ENCODE measurements at regions not wholly inside any gene's neighbourhood (a gene's known extent, or its start where the extent isn't known, plus 50 kb on each side); places are given as distances from the start of the nearest gene placed in this dataset.

DNA sequence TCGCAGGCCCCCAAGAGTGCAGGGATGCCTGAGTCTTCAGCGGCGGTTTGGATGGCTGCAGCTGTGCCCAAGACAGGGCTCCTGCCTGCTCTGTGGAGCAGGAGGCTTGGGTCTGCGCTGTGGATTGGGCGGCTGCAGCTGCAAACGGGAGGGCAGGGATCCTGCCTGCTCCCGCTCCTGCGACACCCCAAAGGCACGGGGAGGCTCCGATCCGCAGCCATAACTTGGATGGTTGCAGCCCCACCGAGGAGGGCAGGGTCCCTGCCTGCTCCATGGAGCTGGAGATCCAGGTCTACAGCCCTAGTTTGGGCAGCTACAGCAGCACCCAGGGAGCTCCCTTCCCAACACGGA is 898.8 kb upstream of the NEGR1 start:
- TF ChIP-seq, protein P1, sequence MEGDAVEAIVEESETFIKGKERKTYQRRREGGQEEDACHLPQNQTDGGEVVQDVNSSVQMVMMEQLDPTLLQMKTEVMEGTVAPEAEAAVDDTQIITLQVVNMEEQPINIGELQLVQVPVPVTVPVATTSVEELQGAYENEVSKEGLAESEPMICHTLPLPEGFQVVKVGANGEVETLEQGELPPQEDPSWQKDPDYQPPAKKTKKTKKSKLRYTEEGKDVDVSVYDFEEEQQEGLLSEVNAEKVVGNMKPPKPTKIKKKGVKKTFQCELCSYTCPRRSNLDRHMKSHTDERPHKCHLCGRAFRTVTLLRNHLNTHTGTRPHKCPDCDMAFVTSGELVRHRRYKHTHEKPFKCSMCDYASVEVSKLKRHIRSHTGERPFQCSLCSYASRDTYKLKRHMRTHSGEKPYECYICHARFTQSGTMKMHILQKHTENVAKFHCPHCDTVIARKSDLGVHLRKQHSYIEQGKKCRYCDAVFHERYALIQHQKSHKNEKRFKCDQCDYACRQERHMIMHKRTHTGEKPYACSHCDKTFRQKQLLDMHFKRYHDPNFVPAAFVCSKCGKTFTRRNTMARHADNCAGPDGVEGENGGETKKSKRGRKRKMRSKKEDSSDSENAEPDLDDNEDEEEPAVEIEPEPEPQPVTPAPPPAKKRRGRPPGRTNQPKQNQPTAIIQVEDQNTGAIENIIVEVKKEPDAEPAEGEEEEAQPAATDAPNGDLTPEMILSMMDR (IDR thresholded peaks at IDR 0.05; ENCODE audit: insufficient read depth, low read depth, low read length) = no peak
- DNase-seq (ENCODE audit: low read depth) = no peak
- no peak overlapping the region for H3K4me3 ChIP-seq (ENCODE audit: low read depth, low read length)

DNA sequence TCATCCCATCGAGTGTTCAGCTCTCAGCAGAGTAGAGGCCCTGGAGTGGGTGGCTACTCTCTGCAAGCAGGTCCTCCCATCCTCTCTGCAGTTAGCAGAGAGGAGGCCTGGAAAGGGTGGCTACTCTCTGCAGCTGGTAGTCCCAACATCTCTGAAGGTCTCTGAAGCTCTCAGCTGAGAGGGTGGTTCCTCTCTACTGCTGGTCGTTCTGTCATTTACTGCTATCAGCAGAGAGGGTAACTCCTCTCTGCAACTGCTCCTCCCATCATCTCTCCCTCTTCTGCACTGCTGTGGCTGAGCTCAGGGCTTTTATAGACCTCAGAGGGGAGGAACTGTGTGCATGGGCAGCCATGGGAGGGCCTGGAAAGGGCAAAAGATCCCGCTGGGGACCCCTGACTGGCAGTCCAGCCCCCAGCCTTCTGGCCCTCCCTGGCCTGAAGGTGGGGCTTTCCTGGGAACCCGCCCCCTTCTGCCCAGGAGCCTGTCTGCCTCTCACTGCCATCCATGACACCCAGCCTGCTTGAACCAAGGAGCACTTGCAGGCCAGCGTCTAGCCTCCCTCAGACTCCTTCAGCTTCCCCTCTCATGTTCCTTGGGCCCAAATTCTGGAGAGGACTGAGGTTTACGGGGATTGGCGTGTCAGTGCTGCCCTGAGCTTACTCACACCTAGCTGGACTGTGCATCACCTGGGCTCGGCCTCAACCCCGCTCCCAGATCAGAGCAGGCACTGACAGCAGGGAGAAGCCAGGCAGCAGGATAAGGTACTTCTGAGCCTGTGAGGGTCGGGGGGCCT is 898.3 kb upstream of the NEGR1 start:
- no peak overlapping the region for H3K4me3 ChIP-seq (ENCODE audit: low read depth, low read length)
- TF ChIP-seq, protein P1 (IDR thresholded peaks at IDR 0.05; ENCODE audit: insufficient read depth, low read depth, low read length) = no peak
- no peak for DNase-seq (ENCODE audit: low read depth)

- no peak for DNase-seq (ENCODE audit: low read depth)
- H3K4me3 ChIP-seq (ENCODE audit: low read depth, low read length) = no peak overlapping the region
- TF ChIP-seq, protein P1 (IDR thresholded peaks at IDR 0.05; ENCODE audit: insufficient read depth, low read depth, low read length) = no peak
Measured at GRCh38 chr1:73176902-73177301, 894.6 kb upstream of the NEGR1 start.

GRCh38 chr1:73167009-73167657 is 884.8 kb upstream of the NEGR1 start:
- no peak overlapping the region for H3K4me3 ChIP-seq (ENCODE audit: low read depth, low read length)
- DNase-seq (ENCODE audit: low read depth) = no peak
- TF ChIP-seq, protein P1 (IDR thresholded peaks at IDR 0.05; ENCODE audit: insufficient read depth, low read depth, low read length) = no peak

GRCh38 chr1:73162564-73162963 is 880.2 kb upstream of the NEGR1 start:
- H3K4me3 ChIP-seq (ENCODE audit: low read depth, low read length) = no peak overlapping the region
- TF ChIP-seq, protein P1 (IDR thresholded peaks at IDR 0.05; ENCODE audit: insufficient read depth, low read depth, low read length) = no peak
- peak; percentile 0 for DNase-seq (ENCODE audit: low read depth)

DNA sequence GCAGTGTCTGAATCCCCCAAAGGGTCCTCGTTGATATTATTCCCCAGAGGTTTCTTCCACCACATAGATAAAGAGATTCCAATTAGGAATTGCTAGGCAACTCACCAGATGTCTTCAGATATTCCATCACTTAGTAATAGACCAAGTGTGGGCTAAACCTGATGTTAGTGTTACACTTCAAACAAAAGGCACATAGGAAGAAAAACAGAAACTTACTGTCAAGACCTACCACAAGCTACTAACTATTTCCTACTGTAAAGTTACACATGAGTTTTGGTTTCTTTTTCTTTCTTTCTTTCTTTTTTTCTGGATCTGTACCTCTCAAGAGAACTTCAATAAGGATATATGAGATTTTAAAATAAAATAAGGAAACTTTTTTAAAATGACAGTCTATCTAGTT is 879.1 kb upstream of the NEGR1 start:
- DNase-seq (ENCODE audit: low read depth) = no peak
- TF ChIP-seq, protein P1 (IDR thresholded peaks at IDR 0.05; ENCODE audit: insufficient read depth, low read depth, low read length) = no peak

More for the DNA sequence above, 879.1 kb upstream of the NEGR1 start:
- no peak overlapping the region for H3K4me3 ChIP-seq (ENCODE audit: low read depth, low read length)
